ENCODE measurements at regions not wholly inside any gene's neighbourhood (a gene's known extent, or its start where the extent isn't known, plus 50 kb on each side); places are given as distances from the start of the nearest gene placed in this dataset.

DNA sequence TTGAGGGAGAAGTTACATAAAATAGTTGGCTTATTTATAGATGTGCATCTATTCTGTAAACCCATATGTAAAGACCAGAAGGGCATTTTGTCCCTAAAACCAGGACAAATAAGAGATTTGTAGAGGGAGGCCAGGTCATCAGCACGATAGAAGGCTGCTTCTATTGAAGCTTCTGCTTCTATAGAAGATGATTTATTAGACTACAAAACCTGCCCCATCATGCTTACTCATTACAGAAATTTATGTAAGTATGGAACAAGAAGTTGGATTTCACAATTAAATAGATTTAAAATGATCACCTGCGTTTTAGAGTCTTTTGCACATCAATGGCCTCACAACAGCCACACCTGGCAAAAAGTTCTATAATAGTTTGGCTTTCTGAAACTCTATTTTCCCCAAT lies 183.5 kb downstream of the DUSP10 start:
- Histone ChIP-seq H3K27me3 (ENCODE audit: insufficient read depth, low read length) (no peaks in the 10 kb centered on the region), H3K4me2 (ENCODE audit: low read length) (no peak overlapping the region), H3K4me3 (ENCODE audit: insufficient read depth, low read depth, low read length) (no peak overlapping the region), H3K79me2 (ENCODE audit: insufficient read depth, low read length) (no peaks in the 10 kb centered on the region), H4K20me1 (ENCODE audit: insufficient read depth, low read length) (no peaks in the 10 kb centered on the region), H3K4me1 (ENCODE audit: insufficient read depth, low read length) (no peaks in the 10 kb centered on the region), H3K36me3 (ENCODE audit: insufficient read depth, low read length) (no peaks in the 10 kb centered on the region), H3K9ac (ENCODE audit: low read length) (no peak overlapping the region), H3K9me3 (ENCODE audit: insufficient read depth, low read depth, low read length) (no peaks in the 10 kb centered on the region), H2AFZ (ENCODE audit: low read depth, low read length) (no peak overlapping the region), H3K27ac (ENCODE audit: low read depth, low read length) (no peak overlapping the region)
- DNase-seq (ENCODE audit: low read depth) (no peak), FAIRE-seq (no peak)
- Mint-ChIP-seq H3K27ac (ENCODE audit: unreplicated experiment) (no peak overlapping the region), H3K4me1 (ENCODE audit: low read depth, unreplicated experiment) (no peaks in the 10 kb centered on the region), H3K9me3 (ENCODE audit: unreplicated experiment) (no peaks in the 10 kb centered on the region), H3K4me3 (ENCODE audit: unreplicated experiment) (no peak overlapping the region), H3K36me3 (ENCODE audit: low read depth, unreplicated experiment) (no peaks in the 10 kb centered on the region), H3K27me3 (ENCODE audit: low read depth, unreplicated experiment) (no peaks in the 10 kb centered on the region)
- no peak for TF ChIP-seq EZH2 (IDR thresholded peaks at IDR 0.05; ENCODE audit: insufficient read depth, low read length)
- TF ChIP-seq, protein P1, sequence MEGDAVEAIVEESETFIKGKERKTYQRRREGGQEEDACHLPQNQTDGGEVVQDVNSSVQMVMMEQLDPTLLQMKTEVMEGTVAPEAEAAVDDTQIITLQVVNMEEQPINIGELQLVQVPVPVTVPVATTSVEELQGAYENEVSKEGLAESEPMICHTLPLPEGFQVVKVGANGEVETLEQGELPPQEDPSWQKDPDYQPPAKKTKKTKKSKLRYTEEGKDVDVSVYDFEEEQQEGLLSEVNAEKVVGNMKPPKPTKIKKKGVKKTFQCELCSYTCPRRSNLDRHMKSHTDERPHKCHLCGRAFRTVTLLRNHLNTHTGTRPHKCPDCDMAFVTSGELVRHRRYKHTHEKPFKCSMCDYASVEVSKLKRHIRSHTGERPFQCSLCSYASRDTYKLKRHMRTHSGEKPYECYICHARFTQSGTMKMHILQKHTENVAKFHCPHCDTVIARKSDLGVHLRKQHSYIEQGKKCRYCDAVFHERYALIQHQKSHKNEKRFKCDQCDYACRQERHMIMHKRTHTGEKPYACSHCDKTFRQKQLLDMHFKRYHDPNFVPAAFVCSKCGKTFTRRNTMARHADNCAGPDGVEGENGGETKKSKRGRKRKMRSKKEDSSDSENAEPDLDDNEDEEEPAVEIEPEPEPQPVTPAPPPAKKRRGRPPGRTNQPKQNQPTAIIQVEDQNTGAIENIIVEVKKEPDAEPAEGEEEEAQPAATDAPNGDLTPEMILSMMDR (IDR thresholded peaks at IDR 0.05; ENCODE audit: insufficient read depth, low read depth, low read length), result no peak

DNA sequence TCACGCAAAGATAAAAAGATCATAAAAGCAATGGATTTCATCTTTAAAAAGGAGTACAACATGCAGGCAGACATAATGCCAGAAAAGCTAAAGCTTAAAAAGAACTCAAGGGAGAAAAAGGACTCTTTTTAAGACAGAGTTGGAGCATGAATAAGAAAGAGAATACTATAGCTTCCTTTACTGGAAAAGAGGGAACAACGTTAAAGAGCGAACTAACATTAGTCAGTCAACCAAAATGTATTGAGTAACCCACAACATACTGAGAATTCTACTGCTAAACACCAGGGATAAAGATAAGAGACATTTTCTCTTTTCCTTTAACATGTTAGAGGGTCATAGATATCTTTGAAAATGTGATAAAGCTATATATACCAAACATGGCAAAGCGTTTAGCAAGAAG lies 182.0 kb downstream of the DUSP10 start:
- no peaks in the 10 kb centered on the region for H3K79me2 ChIP-seq (ENCODE audit: insufficient read depth, low read length)
- no peaks in the 10 kb centered on the region for H4K20me1 ChIP-seq (ENCODE audit: insufficient read depth, low read length)
- H3K4me1 Mint-ChIP-seq (ENCODE audit: low read depth, unreplicated experiment), result no peaks in the 10 kb centered on the region
- H3K4me3 Mint-ChIP-seq (ENCODE audit: unreplicated experiment), result no peak overlapping the region
- H3K27me3 Mint-ChIP-seq (ENCODE audit: low read depth, unreplicated experiment), result no peaks in the 10 kb centered on the region
- H3K27ac ChIP-seq (ENCODE audit: low read depth, low read length), result no peak overlapping the region
- H3K4me3 ChIP-seq (ENCODE audit: insufficient read depth, low read depth, low read length), result no peak overlapping the region
- DNase-seq (ENCODE audit: low read depth) (no peak), FAIRE-seq (no peak)
- H3K36me3 ChIP-seq (ENCODE audit: insufficient read depth, low read length), result no peaks in the 10 kb centered on the region
- H3K9ac ChIP-seq (ENCODE audit: low read length), result no peak overlapping the region
- H3K36me3 Mint-ChIP-seq (ENCODE audit: low read depth, unreplicated experiment), result no peaks in the 10 kb centered on the region
- no peaks in the 10 kb centered on the region for H3K9me3 Mint-ChIP-seq (ENCODE audit: unreplicated experiment)
- H3K27ac Mint-ChIP-seq (ENCODE audit: unreplicated experiment), result no peak overlapping the region
- H3K9me3 ChIP-seq (ENCODE audit: insufficient read depth, low read depth, low read length), result no peaks in the 10 kb centered on the region
- H3K4me1 ChIP-seq (ENCODE audit: insufficient read depth, low read length), result no peaks in the 10 kb centered on the region
- no peaks in the 10 kb centered on the region for H3K27me3 ChIP-seq (ENCODE audit: insufficient read depth, low read length)
- H3K4me2 ChIP-seq (ENCODE audit: low read length), result no peak overlapping the region
- H2AFZ ChIP-seq (ENCODE audit: low read depth, low read length), result no peak overlapping the region
- TF ChIP-seq, protein P1 (IDR thresholded peaks at IDR 0.05; ENCODE audit: insufficient read depth, low read depth, low read length), result no peak
- no peak for TF ChIP-seq EZH2 (IDR thresholded peaks at IDR 0.05; ENCODE audit: insufficient read depth, low read length)

DNA sequence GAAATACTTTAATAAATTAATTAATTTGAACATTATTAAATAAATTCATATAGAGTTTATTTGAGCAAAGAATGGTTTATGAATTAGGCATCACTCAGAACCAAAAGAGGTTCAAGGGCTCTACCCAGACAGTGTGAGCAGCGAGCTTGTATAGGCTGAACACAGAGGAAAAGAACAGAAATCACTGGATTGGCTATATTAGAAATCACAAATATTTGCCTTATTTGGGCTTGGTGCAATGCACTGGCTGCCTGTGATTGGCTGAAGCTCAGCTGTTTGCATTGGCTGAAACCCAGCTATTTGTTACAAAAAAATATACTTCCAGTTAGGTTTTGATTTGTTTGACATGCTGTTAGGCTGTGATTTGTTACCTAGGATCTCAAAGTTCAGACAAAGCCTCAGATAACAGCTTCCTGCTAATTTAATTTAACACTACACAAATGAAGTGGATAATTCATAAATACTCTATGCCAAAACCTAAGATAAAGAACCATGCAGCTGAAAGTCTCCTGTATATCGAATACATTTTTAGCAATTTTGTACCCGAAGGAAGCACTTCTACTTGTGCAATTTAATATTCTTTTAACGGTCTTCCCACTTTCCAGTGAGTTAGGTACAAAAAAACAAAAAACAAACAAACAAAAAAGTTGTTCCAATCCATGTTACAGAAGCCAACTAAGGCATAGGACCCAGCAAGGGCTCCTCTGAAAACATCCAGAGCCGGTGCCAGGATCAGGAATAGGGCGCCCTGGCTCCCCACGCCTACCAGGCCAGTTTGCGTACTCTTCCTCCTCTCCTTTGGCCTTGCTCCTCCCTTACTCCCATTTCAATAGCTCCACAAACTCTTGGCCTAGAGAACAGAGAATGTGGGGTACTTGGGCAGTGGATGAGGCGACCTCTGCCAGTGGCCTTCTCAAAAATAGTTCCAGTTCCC lies 179.1 kb downstream of the DUSP10 start:
- no peak overlapping the region for H3K9ac ChIP-seq (ENCODE audit: low read length)
- H4K20me1 ChIP-seq (ENCODE audit: insufficient read depth, low read length), result no peaks in the 10 kb centered on the region
- DNase-seq (ENCODE audit: low read depth) (no peak), FAIRE-seq (no peak)
- no peak overlapping the region for H3K4me2 ChIP-seq (ENCODE audit: low read length)
- Mint-ChIP-seq H3K9me3 (ENCODE audit: unreplicated experiment) (no peaks in the 10 kb centered on the region), H3K4me1 (ENCODE audit: low read depth, unreplicated experiment) (no peaks in the 10 kb centered on the region), H3K27me3 (ENCODE audit: low read depth, unreplicated experiment) (no peaks in the 10 kb centered on the region), H3K36me3 (ENCODE audit: low read depth, unreplicated experiment) (no peaks in the 10 kb centered on the region), H3K27ac (ENCODE audit: unreplicated experiment) (no peak overlapping the region), H3K4me3 (ENCODE audit: unreplicated experiment) (no peak overlapping the region)
- no peaks in the 10 kb centered on the region for H3K4me1 ChIP-seq (ENCODE audit: insufficient read depth, low read length)
- H3K79me2 ChIP-seq (ENCODE audit: insufficient read depth, low read length), result no peaks in the 10 kb centered on the region
- no peaks in the 10 kb centered on the region for H3K36me3 ChIP-seq (ENCODE audit: insufficient read depth, low read length)
- no peak overlapping the region for H3K4me3 ChIP-seq (ENCODE audit: insufficient read depth, low read depth, low read length)
- no peaks in the 10 kb centered on the region for H3K27me3 ChIP-seq (ENCODE audit: insufficient read depth, low read length)
- H3K9me3 ChIP-seq (ENCODE audit: insufficient read depth, low read depth, low read length), result no peaks in the 10 kb centered on the region
- no peak overlapping the region for H3K27ac ChIP-seq (ENCODE audit: low read depth, low read length)
- TF ChIP-seq EZH2 (IDR thresholded peaks at IDR 0.05; ENCODE audit: insufficient read depth, low read length), result no peak
- TF ChIP-seq, protein P1 (IDR thresholded peaks at IDR 0.05; ENCODE audit: insufficient read depth, low read depth, low read length), result no peak
- H2AFZ ChIP-seq (ENCODE audit: low read depth, low read length), result no peak overlapping the region

Measured in astrocyte (in vitro differentiated cells and primary cell).